ENCODE measurements at regions not wholly inside any gene's neighbourhood (a gene's known extent, or its start where the extent isn't known, plus 50 kb on each side); places are given as distances from the start of the nearest gene placed in this dataset.

GRCh38 chr11:11009179-11009578 lies 151.3 kb upstream of the ZBED5 start:
- no peak for TF ChIP-seq EZH2 (IDR thresholded peaks at IDR 0.05; ENCODE audit: insufficient read depth, poor library complexity, severe bottlenecking)
- TF ChIP-seq EZH2phosphoT487 (IDR thresholded peaks at IDR 0.05; ENCODE audit: insufficient read depth, low read depth), result no peak

Data from GM23248 (cell line).